GM21717 (cell line): ENCODE measurements at regions not wholly inside any gene's neighbourhood (a gene's known extent, or its start where the extent isn't known, plus 50 kb on each side); places are given as distances from the start of the nearest gene placed in this dataset.

Experiments
- ATAC-seq: cut with Tn5 transposase; IDR thresholded peaks from one replicate; pipeline ENCODE4 v1.9.1; 2021; ENCODE audit warnings: mild to moderate bottlenecking, moderate library complexity; ENCODE audit not compliant: unreplicated experiment

DNA sequence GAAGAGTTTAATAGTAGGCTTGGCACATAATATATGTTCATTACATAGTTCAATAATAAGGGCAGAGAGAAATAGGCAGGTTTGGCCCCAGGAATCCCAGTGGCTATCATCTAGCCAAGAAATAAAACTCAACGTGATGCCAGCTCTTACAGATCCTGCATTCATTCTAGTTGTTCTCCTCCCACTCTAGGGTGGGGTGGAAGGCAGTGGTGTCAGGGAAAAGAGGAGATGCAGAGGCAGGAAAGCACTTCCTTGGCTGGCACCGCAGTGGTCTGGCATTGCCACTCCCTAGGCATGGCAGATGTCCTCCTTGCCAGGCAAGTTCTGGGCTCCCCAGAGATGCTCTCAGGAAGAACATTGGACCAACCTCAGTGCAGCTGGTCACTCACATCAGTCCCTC lies 383.6 kb downstream of the GRIN2B start:
- ATAC-seq = no peak

DNA sequence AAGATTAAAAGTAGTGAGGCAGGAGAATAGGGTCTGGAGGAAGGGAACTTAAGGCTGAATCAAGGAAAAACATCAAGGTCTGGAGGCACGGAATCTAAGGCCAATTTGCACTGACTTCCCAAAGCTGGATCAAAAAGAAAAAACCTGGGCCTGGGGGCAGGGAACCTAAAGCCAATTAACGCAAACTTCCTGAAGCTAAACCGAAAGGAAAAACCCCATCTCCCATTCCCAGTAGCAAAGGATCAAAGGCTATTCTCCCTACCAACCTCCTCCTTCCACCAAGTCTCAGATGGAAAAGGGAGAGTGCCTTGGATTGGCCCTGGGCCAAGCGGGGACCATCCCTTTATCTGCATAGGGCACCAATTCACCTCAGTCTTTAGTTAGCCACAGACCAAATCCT lies 384.2 kb downstream of the GRIN2B start:
- no peak for ATAC-seq

- ATAC-seq = no peak
These were observed 384.7 kb downstream of the GRIN2B start for GRCh38 chr12:13596714-13597113.

- no peak for ATAC-seq
These were observed 385.6 kb downstream of the GRIN2B start for GRCh38 chr12:13595536-13596443.

DNA sequence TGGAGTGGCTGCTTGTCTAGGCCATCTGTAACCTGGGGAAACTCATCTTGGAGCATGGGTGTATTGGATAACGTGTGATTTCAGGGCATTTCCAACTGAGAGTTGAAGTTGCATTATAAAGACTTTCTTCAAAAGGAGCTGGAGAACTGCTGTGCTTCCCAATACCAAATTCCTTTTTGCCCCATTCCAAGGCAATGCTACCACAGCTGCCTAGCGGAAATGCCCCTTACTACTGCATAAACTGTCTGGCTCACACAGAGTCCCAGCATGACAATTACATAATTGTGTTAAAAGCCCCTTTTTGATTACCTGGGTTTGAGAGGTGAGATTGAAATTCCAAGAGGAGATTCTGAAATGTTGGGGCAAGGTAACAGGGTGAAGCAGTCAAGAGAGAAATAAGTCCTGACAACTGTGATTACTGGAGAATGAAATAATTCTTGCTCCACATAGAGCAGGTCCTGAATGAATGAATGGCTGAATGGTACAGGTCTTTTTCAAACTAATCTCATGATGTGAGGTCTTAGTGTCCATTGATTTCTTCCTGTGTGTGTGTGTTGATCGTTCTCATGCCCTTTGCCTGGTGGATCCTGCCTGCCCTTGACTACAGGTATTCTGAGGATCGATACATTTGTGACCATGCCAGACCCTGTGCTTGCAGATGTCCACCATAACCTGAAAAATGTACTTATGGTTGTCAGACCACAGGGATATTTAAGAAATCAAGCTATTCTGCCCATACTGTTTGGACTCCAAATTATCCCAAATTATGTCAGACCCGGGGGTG lies 386.5 kb downstream of the GRIN2B start:
- ATAC-seq = no peak

DNA sequence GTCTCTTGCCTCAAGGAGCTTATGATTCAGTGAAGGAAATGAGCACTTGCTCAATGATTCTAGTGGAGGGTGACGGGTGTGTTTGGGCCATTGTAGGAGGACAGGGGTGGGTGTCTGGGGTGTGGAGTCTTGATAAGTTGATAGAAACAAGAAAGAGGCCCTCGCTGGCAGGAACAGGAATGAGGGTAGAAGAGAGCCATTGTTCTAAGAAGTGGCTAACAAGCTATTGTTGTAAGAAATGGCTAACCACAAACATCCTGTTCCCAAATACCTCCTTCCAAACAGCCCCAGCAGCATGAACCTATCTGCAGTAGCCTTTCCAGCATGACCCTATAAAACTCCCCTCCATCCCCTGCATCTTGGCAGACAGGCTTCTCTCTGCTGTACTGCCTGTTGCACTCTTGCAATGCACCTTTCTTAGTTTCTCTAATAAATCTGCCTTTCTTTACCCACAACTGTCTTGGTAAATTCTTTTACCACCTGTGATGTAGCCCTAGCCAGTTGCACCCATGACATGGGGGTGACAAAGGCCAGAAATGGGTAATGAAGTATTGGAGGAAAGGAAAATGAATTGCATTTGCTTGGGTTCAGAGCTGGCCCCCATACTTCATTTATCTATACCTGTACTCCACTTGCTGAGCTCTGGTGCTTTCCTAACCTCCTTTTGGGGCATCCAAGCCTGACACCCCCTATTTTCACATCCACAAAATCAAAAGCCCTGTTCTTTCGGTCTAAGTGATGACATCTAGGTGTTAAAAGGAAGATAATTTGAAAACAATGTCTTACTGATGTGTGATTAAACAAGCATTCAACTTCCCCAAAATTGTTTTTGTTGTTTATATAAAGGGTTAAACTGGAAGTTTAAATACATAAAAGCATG lies 389.1 kb downstream of the GRIN2B start:
- ATAC-seq = no peak

- no peak for ATAC-seq
These were observed 389.9 kb downstream of the GRIN2B start for GRCh38 chr12:13591488-13591887.

DNA sequence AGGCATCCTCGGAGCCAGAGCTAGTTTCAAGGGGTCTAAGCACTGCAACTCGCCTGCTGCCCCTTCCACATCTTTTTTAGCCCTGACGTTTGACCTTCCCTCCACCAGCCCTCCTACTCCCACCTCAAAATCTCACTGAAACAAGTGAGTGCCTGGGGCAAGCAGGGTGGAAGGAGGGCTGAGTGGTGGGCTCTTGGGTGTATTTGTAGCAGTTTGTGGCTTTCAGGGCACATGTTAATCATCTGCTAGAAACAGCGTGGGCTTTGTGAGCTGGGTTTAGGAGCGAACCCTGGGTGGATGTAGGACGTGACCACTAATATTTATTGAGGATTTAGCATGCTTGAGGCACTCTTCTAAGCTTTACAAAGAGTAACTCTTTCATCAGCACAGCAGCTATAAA lies 390.3 kb downstream of the GRIN2B start:
- no peak for ATAC-seq

DNA sequence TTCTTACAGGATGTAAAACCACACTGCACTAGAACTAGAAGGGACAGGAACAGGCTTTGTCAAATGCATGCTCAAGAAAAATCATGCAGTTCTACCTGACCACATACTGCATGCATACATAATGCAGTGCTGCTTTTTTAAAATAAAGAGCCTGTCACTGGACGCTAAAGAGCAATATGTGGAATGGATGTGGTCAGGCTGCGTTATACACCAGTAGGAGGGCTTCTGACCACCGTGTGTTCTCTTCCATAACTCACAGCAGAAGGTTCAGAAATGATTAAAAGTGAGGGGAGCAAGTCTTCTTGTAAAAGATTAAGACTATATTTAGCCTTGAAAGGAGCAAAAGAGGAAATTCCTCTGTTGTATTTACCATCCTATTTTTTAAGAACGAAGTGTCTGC lies 392.0 kb downstream of the EMP1 start:
- no peak for ATAC-seq

GRCh38 chr12:13587721-13588390 lies 391.3 kb downstream of the EMP1 start:
- no peak for ATAC-seq

- no peak for ATAC-seq
These were observed 389.8 kb downstream of the EMP1 start for GRCh38 chr12:13586361-13586760.

DNA sequence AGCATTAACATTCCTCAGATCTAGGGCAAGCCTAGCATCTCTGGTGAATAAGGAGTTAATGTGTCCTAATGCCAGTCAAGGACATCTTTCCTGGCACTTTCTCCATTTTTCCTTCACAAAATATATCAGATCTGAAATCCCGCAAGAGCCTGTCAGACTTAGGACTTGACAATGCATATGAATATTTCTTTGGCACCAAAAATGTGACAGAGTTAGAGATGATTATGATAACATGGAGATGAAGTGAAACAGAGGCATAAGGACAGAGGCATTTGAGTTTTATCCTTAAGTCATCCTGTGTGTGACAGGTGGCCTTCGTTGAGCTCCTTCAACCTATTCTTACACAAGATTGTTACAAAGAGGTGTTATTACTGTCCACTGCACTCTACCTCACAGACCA lies 388.0 kb downstream of the EMP1 start:
- no peak for ATAC-seq

DNA sequence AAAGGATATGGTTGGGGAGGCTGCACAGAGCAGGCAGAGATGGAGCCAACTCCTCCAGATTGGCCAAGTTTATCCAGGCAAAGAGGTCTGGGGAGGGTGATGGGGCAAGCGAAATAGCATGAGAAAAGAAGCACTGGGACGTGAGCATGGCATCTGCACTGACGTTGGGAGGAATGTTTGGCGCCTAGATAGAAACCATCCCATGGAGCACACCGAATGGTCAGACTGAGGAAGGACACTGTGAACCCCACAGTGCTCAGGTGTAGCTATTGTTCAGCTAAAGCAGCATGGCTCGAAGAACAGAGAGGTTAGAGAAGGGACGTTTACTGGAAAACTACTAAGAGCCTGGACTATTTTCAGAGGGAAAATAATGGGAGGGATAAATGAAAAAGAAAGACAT lies 387.1 kb downstream of the EMP1 start:
- ATAC-seq = no peak

DNA sequence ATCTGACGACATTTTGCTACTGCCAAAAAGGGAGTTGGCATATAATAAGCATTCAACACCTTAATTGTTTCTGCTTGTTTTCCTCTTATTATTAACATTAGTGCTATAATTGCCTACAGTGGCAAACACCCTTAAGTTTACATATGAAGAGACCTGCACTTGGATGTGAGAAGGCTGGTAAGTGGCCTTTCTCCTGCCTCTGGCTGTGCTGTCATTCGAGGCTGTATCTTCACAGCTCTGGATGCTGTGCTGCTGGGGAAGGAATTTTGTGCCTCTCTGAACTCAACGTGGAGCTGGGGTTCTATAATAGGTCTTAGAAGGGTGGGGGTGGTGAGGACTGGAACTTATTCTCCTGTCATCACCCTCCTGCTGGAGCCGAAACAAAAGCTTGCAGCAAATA lies 385.9 kb downstream of the EMP1 start:
- ATAC-seq = no peak

GRCh38 chr12:13581031-13581430 lies 384.5 kb downstream of the EMP1 start:
- no peak for ATAC-seq

DNA sequence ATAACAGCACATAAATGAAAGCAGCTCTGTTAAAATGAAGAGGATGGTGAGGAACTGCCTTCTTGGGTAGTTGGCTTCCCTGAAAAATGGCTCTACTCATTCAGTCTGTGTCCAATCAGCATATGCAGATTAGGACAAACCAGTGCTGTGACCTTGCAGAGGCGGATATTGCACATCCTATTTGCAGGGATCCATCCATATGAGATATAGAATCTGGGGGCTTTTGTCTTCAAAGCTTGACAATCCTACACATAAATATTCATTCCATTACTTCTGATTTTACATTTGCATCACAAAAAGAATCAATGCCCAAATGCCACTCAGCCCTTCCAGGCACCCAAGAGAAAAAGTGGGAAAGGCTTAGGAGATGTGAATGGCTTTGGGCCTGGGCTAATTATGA lies 383.7 kb downstream of the EMP1 start:
- no peak for ATAC-seq

- ATAC-seq = no peak
These were observed 380.5 kb downstream of the EMP1 start for GRCh38 chr12:13576935-13577500.

GRCh38 chr12:13573698-13574321 lies 377.3 kb downstream of the EMP1 start:
- no peak for ATAC-seq

GRCh38 chr12:13571035-13571434 lies 374.5 kb downstream of the EMP1 start:
- no peak for ATAC-seq
